ENCODE measurements at regions not wholly inside any gene's neighbourhood (a gene's known extent, or its start where the extent isn't known, plus 50 kb on each side); places are given as distances from the start of the nearest gene placed in this dataset.

DNA sequence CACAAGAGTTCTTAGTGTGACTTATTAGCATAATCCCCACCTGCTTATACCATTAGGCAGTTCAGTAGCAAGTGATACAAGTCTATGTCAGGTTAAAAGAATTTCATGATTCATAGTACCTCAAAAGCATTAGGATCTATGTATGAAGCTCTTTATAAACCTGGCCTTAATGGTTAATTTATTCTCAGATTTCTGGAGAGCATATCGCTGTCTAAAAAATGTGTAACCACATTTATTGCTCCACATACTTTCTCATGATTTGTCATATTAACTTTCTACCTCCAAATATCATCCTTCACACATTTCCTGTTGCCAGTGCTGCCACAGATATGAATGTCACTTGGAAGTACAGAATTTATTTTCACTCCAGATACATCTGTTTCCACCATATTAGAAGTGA lies 332.8 kb upstream of the MAP2 start (continued):
- TF ChIP-seq, protein P1, sequence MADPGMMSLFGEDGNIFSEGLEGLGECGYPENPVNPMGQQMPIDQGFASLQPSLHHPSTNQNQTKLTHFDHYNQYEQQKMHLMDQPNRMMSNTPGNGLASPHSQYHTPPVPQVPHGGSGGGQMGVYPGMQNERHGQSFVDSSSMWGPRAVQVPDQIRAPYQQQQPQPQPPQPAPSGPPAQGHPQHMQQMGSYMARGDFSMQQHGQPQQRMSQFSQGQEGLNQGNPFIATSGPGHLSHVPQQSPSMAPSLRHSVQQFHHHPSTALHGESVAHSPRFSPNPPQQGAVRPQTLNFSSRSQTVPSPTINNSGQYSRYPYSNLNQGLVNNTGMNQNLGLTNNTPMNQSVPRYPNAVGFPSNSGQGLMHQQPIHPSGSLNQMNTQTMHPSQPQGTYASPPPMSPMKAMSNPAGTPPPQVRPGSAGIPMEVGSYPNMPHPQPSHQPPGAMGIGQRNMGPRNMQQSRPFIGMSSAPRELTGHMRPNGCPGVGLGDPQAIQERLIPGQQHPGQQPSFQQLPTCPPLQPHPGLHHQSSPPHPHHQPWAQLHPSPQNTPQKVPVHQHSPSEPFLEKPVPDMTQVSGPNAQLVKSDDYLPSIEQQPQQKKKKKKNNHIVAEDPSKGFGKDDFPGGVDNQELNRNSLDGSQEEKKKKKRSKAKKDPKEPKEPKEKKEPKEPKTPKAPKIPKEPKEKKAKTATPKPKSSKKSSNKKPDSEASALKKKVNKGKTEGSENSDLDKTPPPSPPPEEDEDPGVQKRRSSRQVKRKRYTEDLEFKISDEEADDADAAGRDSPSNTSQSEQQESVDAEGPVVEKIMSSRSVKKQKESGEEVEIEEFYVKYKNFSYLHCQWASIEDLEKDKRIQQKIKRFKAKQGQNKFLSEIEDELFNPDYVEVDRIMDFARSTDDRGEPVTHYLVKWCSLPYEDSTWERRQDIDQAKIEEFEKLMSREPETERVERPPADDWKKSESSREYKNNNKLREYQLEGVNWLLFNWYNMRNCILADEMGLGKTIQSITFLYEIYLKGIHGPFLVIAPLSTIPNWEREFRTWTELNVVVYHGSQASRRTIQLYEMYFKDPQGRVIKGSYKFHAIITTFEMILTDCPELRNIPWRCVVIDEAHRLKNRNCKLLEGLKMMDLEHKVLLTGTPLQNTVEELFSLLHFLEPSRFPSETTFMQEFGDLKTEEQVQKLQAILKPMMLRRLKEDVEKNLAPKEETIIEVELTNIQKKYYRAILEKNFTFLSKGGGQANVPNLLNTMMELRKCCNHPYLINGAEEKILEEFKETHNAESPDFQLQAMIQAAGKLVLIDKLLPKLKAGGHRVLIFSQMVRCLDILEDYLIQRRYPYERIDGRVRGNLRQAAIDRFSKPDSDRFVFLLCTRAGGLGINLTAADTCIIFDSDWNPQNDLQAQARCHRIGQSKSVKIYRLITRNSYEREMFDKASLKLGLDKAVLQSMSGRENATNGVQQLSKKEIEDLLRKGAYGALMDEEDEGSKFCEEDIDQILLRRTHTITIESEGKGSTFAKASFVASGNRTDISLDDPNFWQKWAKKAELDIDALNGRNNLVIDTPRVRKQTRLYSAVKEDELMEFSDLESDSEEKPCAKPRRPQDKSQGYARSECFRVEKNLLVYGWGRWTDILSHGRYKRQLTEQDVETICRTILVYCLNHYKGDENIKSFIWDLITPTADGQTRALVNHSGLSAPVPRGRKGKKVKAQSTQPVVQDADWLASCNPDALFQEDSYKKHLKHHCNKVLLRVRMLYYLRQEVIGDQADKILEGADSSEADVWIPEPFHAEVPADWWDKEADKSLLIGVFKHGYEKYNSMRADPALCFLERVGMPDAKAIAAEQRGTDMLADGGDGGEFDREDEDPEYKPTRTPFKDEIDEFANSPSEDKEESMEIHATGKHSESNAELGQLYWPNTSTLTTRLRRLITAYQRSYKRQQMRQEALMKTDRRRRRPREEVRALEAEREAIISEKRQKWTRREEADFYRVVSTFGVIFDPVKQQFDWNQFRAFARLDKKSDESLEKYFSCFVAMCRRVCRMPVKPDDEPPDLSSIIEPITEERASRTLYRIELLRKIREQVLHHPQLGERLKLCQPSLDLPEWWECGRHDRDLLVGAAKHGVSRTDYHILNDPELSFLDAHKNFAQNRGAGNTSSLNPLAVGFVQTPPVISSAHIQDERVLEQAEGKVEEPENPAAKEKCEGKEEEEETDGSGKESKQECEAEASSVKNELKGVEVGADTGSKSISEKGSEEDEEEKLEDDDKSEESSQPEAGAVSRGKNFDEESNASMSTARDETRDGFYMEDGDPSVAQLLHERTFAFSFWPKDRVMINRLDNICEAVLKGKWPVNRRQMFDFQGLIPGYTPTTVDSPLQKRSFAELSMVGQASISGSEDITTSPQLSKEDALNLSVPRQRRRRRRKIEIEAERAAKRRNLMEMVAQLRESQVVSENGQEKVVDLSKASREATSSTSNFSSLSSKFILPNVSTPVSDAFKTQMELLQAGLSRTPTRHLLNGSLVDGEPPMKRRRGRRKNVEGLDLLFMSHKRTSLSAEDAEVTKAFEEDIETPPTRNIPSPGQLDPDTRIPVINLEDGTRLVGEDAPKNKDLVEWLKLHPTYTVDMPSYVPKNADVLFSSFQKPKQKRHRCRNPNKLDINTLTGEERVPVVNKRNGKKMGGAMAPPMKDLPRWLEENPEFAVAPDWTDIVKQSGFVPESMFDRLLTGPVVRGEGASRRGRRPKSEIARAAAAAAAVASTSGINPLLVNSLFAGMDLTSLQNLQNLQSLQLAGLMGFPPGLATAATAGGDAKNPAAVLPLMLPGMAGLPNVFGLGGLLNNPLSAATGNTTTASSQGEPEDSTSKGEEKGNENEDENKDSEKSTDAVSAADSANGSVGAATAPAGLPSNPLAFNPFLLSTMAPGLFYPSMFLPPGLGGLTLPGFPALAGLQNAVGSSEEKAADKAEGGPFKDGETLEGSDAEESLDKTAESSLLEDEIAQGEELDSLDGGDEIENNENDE (IDR thresholded peaks at IDR 0.05; ENCODE audit: insufficient replicate concordance, low read length): no peak
